ENCODE measurements at regions not wholly inside any gene's neighbourhood (a gene's known extent, or its start where the extent isn't known, plus 50 kb on each side); places are given as distances from the start of the nearest gene placed in this dataset.

DNA sequence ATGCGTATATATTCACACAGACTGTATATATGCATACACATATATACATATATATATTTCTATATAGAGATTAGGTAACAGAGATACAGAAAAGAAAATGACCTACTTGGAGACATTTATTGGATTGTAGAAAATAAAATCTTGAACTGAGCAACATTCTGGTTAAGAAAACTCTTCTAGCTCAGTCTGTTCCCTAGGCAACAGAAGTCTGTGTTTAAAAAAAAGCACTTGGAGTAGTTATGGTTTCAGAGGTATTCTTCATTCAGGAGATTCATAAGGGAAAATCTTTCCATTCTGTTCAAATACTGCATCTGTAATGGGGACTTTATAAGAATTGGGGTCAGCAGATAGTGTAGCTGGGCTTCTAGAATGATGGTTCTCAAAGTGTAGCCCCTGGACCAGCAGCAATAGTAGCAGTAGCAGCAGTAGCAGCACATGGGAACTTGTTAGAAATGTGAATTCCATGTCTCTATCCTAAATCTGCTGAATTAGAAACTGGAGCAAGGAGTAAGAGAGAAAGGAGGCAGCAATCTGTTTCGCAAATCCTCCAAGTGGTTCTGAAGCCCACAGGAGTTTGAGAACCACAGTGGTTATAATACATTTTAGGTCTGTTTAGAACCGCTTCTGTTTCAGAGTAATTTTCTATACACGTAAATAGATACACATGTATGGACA lies 112.8 kb upstream of the TMEM108 start:
- Histone ChIP-seq H3K79me2 (ENCODE audit: low read length) (no peaks in the 10 kb centered on the region), H3K27me3 (ENCODE audit: low read length) (no peaks in the 10 kb centered on the region), H4K20me1 (ENCODE audit: insufficient read depth, low read depth, low read length) (no peaks in the 10 kb centered on the region), H3K4me1 (ENCODE audit: low read length) (no peaks in the 10 kb centered on the region), H3K9ac (ENCODE audit: low read length) (no peak overlapping the region), H3K36me3 (ENCODE audit: insufficient read depth, low read length) (no peaks in the 10 kb centered on the region), H2AFZ (ENCODE audit: low read length) (no peak overlapping the region), H3K9me2 (replicated peaks; ENCODE audit: insufficient read depth, low read length) (no peaks in the 10 kb centered on the region), H3K27ac (ENCODE audit: low read length) (no peak overlapping the region), H3K4me2 (ENCODE audit: low read depth, low read length, poor library complexity, severe bottlenecking) (no peak overlapping the region), H3K4me3 (ENCODE audit: low read length) (no peak overlapping the region), H3K9me3 (ENCODE audit: low read length) (no peaks in the 10 kb centered on the region)
- no peak for DNase-seq

DNA sequence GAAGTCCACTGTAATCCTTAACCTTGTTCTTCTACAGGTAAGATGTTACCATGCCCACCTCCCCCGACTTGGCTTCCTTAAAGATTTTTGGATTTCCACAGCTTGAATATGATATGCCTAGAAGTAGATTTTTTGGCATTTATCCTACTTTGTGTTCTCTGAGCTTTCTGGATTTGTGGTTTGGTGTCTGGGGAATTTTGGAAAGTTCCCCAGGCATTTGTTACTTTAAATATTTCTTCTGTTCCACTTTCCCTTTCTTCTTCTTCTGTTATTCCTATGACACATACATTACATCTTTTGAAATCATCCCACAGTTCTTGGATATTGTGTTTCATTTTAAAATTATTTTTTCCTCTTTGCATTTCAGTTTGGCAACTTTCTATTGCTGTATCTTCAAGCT lies 122.1 kb upstream of the TMEM108 start:
- no peaks in the 10 kb centered on the region for H3K4me1 ChIP-seq (ENCODE audit: low read length)
- H2AFZ ChIP-seq (ENCODE audit: low read length), result no peak overlapping the region
- no peak for DNase-seq
- H3K9me3 ChIP-seq (ENCODE audit: low read length), result no peaks in the 10 kb centered on the region
- no peaks in the 10 kb centered on the region for H3K27me3 ChIP-seq (ENCODE audit: low read length)
- H3K27ac ChIP-seq (ENCODE audit: low read length), result no peak overlapping the region
- no peak overlapping the region for H3K4me2 ChIP-seq (ENCODE audit: low read depth, low read length, poor library complexity, severe bottlenecking)
- H3K36me3 ChIP-seq (ENCODE audit: insufficient read depth, low read length), result no peaks in the 10 kb centered on the region
- H4K20me1 ChIP-seq (ENCODE audit: insufficient read depth, low read depth, low read length), result no peaks in the 10 kb centered on the region
- no peaks in the 10 kb centered on the region for H3K79me2 ChIP-seq (ENCODE audit: low read length)
- H3K9ac ChIP-seq (ENCODE audit: low read length), result no peak overlapping the region
- no peaks in the 10 kb centered on the region for H3K9me2 ChIP-seq (replicated peaks; ENCODE audit: insufficient read depth, low read length)
- no peak overlapping the region for H3K4me3 ChIP-seq (ENCODE audit: low read length)

DNA sequence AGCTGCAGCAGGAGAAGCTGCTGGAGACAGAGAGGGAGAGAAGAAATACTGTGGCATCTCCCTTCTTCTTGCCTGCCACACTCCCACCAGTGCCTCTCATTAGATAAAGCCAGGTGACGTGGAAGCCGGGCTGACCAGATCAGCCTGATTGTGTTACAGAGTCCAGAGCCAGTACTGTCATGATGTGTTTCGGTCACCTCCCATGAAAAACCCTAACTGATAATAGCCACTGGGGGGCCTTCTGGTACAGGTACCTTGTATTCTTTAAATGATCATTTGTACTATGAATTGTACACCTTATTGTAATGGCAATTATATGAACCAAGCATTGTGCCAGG lies 125.8 kb upstream of the TMEM108 start:
- no peak overlapping the region for H3K27ac ChIP-seq (ENCODE audit: low read length)
- H3K4me2 ChIP-seq (ENCODE audit: low read depth, low read length, poor library complexity, severe bottlenecking), result no peak overlapping the region
- H3K9me2 ChIP-seq (replicated peaks; ENCODE audit: insufficient read depth, low read length), result no peaks in the 10 kb centered on the region
- no peak overlapping the region for H2AFZ ChIP-seq (ENCODE audit: low read length)
- no peaks in the 10 kb centered on the region for H3K9me3 ChIP-seq (ENCODE audit: low read length)
- no peaks in the 10 kb centered on the region for H3K36me3 ChIP-seq (ENCODE audit: insufficient read depth, low read length)
- DNase-seq, result no peak
- H3K9ac ChIP-seq (ENCODE audit: low read length), result no peak overlapping the region
- H3K79me2 ChIP-seq (ENCODE audit: low read length), result no peaks in the 10 kb centered on the region
- H3K27me3 ChIP-seq (ENCODE audit: low read length), result no peaks in the 10 kb centered on the region
- no peaks in the 10 kb centered on the region for H3K4me1 ChIP-seq (ENCODE audit: low read length)
- no peaks in the 10 kb centered on the region for H4K20me1 ChIP-seq (ENCODE audit: insufficient read depth, low read depth, low read length)
- no peak overlapping the region for H3K4me3 ChIP-seq (ENCODE audit: low read length)

DNA sequence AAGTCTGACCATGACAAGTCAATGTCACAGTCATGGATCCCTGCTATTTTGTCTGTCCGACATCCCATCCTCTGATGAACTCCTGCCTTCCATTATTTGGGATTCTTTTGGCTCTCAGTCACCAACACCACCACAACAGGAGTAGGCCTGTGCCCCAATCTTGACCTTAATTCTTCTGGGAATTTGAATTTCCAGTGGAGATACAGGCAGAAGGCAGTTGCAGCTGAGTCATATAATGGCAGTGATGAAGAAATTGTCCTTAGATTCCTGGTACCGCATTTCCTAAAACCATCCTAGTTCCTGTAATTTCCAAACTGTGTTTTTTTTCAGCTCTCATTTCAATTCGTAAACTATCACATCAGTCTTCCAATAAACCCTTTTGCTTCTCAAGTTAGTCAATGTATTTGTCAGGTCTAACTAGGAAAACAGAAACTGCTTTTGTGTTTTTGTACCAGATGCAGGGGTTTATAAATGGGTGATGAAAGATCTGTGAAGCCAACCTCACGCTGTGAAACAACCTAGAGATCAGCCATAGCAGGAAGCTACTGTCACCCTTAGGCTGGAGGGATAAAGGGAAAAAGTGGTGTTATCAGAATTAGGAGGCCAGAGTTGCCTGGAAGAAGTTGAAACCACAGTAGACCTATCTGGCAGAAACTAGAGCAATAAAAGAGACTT lies 126.3 kb upstream of the TMEM108 start:
- Histone ChIP-seq H3K9me2 (replicated peaks; ENCODE audit: insufficient read depth, low read length) (no peaks in the 10 kb centered on the region), H3K27me3 (ENCODE audit: low read length) (no peaks in the 10 kb centered on the region), H3K4me1 (ENCODE audit: low read length) (no peaks in the 10 kb centered on the region), H3K9ac (ENCODE audit: low read length) (no peak overlapping the region), H2AFZ (ENCODE audit: low read length) (no peak overlapping the region), H3K4me3 (ENCODE audit: low read length) (no peak overlapping the region), H3K27ac (ENCODE audit: low read length) (no peak overlapping the region), H3K9me3 (ENCODE audit: low read length) (no peaks in the 10 kb centered on the region), H3K4me2 (ENCODE audit: low read depth, low read length, poor library complexity, severe bottlenecking) (no peak overlapping the region), H4K20me1 (ENCODE audit: insufficient read depth, low read depth, low read length) (no peaks in the 10 kb centered on the region), H3K36me3 (ENCODE audit: insufficient read depth, low read length) (no peaks in the 10 kb centered on the region), H3K79me2 (ENCODE audit: low read length) (no peaks in the 10 kb centered on the region)
- DNase-seq, result no peak

DNA sequence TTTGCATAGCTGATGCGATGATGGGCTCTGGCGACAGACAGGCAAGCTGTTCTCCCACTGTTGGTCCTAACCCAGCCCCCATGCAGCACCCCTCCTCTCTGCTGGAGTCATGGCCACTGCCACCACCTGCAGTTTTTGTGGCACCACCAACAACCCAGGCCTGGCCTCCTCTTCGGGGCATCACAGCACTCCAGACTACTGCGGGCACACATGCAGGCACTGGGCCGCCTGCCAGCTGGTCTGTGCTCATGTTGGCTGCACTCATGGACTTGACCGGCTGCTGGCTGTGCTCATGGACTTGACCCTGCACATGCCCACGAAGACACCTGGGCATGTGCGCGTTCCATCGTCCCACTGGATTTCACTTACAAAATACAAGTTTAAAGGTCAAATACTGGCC lies 130.9 kb upstream of the TMEM108 start:
- Histone ChIP-seq H3K4me1 (ENCODE audit: low read length) (no peaks in the 10 kb centered on the region), H2AFZ (ENCODE audit: low read length) (no peak overlapping the region), H3K9ac (ENCODE audit: low read length) (no peak overlapping the region), H3K4me2 (ENCODE audit: low read depth, low read length, poor library complexity, severe bottlenecking) (no peak overlapping the region), H4K20me1 (ENCODE audit: insufficient read depth, low read depth, low read length) (no peaks in the 10 kb centered on the region), H3K27me3 (ENCODE audit: low read length) (no peaks in the 10 kb centered on the region), H3K4me3 (ENCODE audit: low read length) (no peak overlapping the region), H3K9me3 (ENCODE audit: low read length) (no peaks in the 10 kb centered on the region), H3K27ac (ENCODE audit: low read length) (no peak overlapping the region), H3K36me3 (ENCODE audit: insufficient read depth, low read length) (no peaks in the 10 kb centered on the region), H3K9me2 (replicated peaks; ENCODE audit: insufficient read depth, low read length) (no peaks in the 10 kb centered on the region), H3K79me2 (ENCODE audit: low read length) (no peaks in the 10 kb centered on the region)
- DNase-seq, result no peak

DNA sequence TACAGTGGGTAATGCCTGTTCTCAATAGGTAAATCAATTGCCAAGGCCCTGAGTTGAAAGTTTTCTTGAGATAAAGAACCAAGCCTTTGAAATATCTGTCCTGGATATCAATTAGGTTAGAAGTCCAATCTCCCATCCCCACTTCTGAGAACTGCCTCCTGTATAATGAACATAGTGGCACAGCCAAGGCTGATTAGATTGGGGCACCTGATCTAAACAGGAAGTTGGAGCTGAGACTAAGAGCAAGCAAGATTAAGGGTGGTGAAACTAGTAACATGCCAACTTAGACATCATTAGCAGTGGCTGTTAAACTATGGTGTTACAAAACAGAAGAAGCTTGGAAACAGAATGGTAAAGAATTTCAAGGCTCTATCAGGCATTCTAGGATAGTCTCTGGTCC lies 137.7 kb upstream of the TMEM108 start:
- Histone ChIP-seq H3K4me2 (ENCODE audit: low read depth, low read length, poor library complexity, severe bottlenecking) (no peak overlapping the region), H3K4me3 (ENCODE audit: low read length) (no peak overlapping the region), H3K27ac (ENCODE audit: low read length) (no peak overlapping the region)

DNA sequence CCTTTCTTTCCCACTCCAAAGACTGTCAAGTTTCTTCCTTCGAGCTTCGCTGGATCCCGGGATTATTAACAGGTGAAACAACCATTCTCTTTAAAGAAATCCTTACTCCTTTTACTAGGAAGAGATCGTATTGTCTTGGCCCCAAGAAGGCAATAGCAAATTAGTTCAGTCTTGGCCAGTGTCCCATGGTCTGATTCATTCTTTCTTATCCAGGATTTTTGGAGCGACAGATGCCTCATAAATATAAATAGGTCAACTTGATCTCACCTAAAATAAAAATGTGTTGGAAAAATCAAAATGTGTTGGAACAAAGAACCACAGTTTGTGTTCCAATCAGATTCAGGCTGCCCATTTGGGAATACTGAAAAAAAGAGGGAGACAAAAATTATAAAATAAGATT lies 140.1 kb upstream of the TMEM108 start:
- DNase-seq, result no peak
- Histone ChIP-seq H4K20me1 (ENCODE audit: insufficient read depth, low read depth, low read length) (no peaks in the 10 kb centered on the region), H3K9me3 (ENCODE audit: low read length) (no peaks in the 10 kb centered on the region), H3K9ac (ENCODE audit: low read length) (no peak overlapping the region), H2AFZ (ENCODE audit: low read length) (no peak overlapping the region), H3K4me3 (ENCODE audit: low read length) (no peak overlapping the region), H3K27ac (ENCODE audit: low read length) (no peak overlapping the region), H3K4me2 (ENCODE audit: low read depth, low read length, poor library complexity, severe bottlenecking) (no peak overlapping the region), H3K9me2 (replicated peaks; ENCODE audit: insufficient read depth, low read length) (no peaks in the 10 kb centered on the region), H3K4me1 (ENCODE audit: low read length) (no peaks in the 10 kb centered on the region), H3K36me3 (ENCODE audit: insufficient read depth, low read length) (no peaks in the 10 kb centered on the region), H3K27me3 (ENCODE audit: low read length) (no peaks in the 10 kb centered on the region), H3K79me2 (ENCODE audit: low read length) (no peaks in the 10 kb centered on the region)

More for the DNA sequence above, 137.7 kb upstream of the TMEM108 start:
- Histone ChIP-seq H4K20me1 (ENCODE audit: insufficient read depth, low read depth, low read length) (no peaks in the 10 kb centered on the region), H3K4me1 (ENCODE audit: low read length) (no peaks in the 10 kb centered on the region), H2AFZ (ENCODE audit: low read length) (no peak overlapping the region), H3K9me2 (replicated peaks; ENCODE audit: insufficient read depth, low read length) (no peaks in the 10 kb centered on the region), H3K9me3 (ENCODE audit: low read length) (no peaks in the 10 kb centered on the region), H3K36me3 (ENCODE audit: insufficient read depth, low read length) (no peaks in the 10 kb centered on the region), H3K79me2 (ENCODE audit: low read length) (no peaks in the 10 kb centered on the region), H3K27me3 (ENCODE audit: low read length) (no peaks in the 10 kb centered on the region), H3K9ac (ENCODE audit: low read length) (no peak overlapping the region)
- no peak for DNase-seq

DNA sequence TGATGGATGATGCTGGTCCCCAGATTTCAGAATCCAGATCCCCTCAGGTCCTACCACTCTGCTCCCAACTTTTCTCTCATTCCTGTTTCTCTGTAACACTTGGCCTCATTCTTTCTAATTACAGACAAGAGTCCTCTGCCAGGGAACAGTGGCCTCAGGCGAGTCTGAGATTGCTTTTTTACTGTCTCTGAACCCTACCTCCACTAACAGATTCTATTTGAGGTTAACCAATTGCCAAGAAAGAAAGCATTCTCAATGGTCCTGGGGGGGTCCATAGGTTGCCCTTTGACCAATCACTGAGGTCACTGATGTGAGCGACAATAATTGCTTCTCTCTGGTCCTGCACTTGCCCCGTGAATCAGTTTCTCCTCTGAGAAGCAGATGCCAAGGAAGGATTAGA lies 145.2 kb upstream of the TMEM108 start:
- Histone ChIP-seq H3K4me2 (ENCODE audit: low read depth, low read length, poor library complexity, severe bottlenecking) (no peak overlapping the region), H3K9ac (ENCODE audit: low read length) (no peak overlapping the region), H3K4me1 (ENCODE audit: low read length) (no peaks in the 10 kb centered on the region), H3K27me3 (ENCODE audit: low read length) (no peaks in the 10 kb centered on the region), H4K20me1 (ENCODE audit: insufficient read depth, low read depth, low read length) (no peaks in the 10 kb centered on the region), H3K27ac (ENCODE audit: low read length) (no peak overlapping the region), H3K36me3 (ENCODE audit: insufficient read depth, low read length) (no peaks in the 10 kb centered on the region), H2AFZ (ENCODE audit: low read length) (no peak overlapping the region), H3K4me3 (ENCODE audit: low read length) (no peak overlapping the region), H3K79me2 (ENCODE audit: low read length) (no peaks in the 10 kb centered on the region), H3K9me2 (replicated peaks; ENCODE audit: insufficient read depth, low read length) (no peaks in the 10 kb centered on the region), H3K9me3 (ENCODE audit: low read length) (no peaks in the 10 kb centered on the region)
- DNase-seq, result no peak
